Mammary epithelial cell (primary cell): ENCODE measurements at regions not wholly inside any gene's neighbourhood (a gene's known extent, or its start where the extent isn't known, plus 50 kb on each side); places are given as distances from the start of the nearest gene placed in this dataset.

Source experiments
- CTCF ChIP-seq, 2 donors: IDR thresholded peaks in 1 of 2; conservative IDR thresholded peaks in 1 of 2; 2 replicates each; pipeline ENCODE4 v1.5.1; 2011 to 2012; ENCODE audit warnings: inconsistent platforms in 2 of 2, low read length in 2 of 2, mild to moderate bottlenecking in 2 of 2, control low read depth in 1 of 2, low read depth in 1 of 2; ENCODE audit not compliant: insufficient read depth in 1 of 2; ENCODE audit errors: extremely low read depth in 1 of 2
- EZH2 ChIP-seq: IDR thresholded peaks from 2 replicates; pipeline ENCODE4 v1.6.1; 2012; ENCODE audit warnings: low read length, inconsistent platforms, borderline replicate concordance

GRCh38 chr11:97883086-97883485 lies 1137.7 kb upstream of the CNTN5 start:
- TF ChIP-seq CTCF (conservative IDR thresholded peaks at IDR 0.05 in 1 of 2, IDR thresholded peaks at IDR 0.05 in 1 of 2; ENCODE audit: extremely low read depth in 1 of 2, insufficient read depth in 1 of 2, low read depth in 1 of 2, low read length in 2 of 2) (no peak), EZH2 (no peak)
